H9 (cell line): ENCODE measurements at regions not wholly inside any gene's neighbourhood (a gene's known extent, or its start where the extent isn't known, plus 50 kb on each side); places are given as distances from the start of the nearest gene placed in this dataset.

Source experiments
- DNase-seq: peaks from one replicate; pipeline ENCODE4 v3.0.0-alpha.2; 2017
- H2AFZ ChIP-seq: one replicate; pipeline ENCODE4 v1.6.1; 2013; ENCODE audit warnings: mild to moderate bottlenecking, low read length, control low read depth, moderate library complexity
- H2AK5ac ChIP-seq: 2 replicates; pipeline ENCODE4 v1.6.1; 2013; ENCODE audit warnings: low read length, control low read depth, mixed read lengths; ENCODE audit not compliant: insufficient read length
- H2BK120ac ChIP-seq: one replicate; pipeline ENCODE4 v1.6.1; 2013; ENCODE audit warnings: low read depth, mild to moderate bottlenecking, low read length, control low read depth, inconsistent platforms; ENCODE audit not compliant: poor library complexity, severe bottlenecking
- H2BK12ac ChIP-seq: 2 replicates; pipeline ENCODE4 v1.6.1; 2013; ENCODE audit warnings: low read length, control low read depth, mixed read lengths, low read depth; ENCODE audit not compliant: insufficient read length
- H2BK15ac ChIP-seq: 2 replicates; pipeline ENCODE4 v1.6.1; 2013; ENCODE audit warnings: low read depth, low read length, control low read depth
- H2BK20ac ChIP-seq: one replicate; pipeline ENCODE4 v1.6.1; 2013; ENCODE audit warnings: low read depth, mild to moderate bottlenecking, low read length, control low read depth, inconsistent platforms; ENCODE audit not compliant: poor library complexity, severe bottlenecking
- H2BK5ac ChIP-seq: 2 replicates; pipeline ENCODE4 v1.6.1; 2013; ENCODE audit warnings: low read length, control low read depth, mixed read lengths; ENCODE audit not compliant: insufficient read length
- H3K14ac ChIP-seq: 2 replicates; pipeline ENCODE4 v1.6.1; 2013; ENCODE audit warnings: low read length, control low read depth; ENCODE audit not compliant: insufficient read depth
- H3K18ac ChIP-seq: 2 replicates; pipeline ENCODE4 v1.6.1; 2013; ENCODE audit warnings: low read depth, mild to moderate bottlenecking, mixed read lengths, low read length, control low read depth; ENCODE audit not compliant: insufficient read length
- H3K23ac ChIP-seq: 2 replicates; pipeline ENCODE4 v1.6.1; 2013; ENCODE audit warnings: low read length, control low read depth, mixed read lengths, low read depth; ENCODE audit not compliant: insufficient read length
- H3K23me2 ChIP-seq: 2 replicates; pipeline ENCODE4 v1.6.1; 2013; ENCODE audit warnings: low read depth, mild to moderate bottlenecking, mixed read lengths, low read length, control low read depth; ENCODE audit not compliant: insufficient read length, poor library complexity, severe bottlenecking
- H3K27ac ChIP-seq: 2 replicates; pipeline ENCODE4 v1.5.1; 2013; ENCODE audit warnings: low read length, control low read depth, mixed read lengths, low read depth; ENCODE audit not compliant: insufficient read length
- H3K27me3 ChIP-seq: 2 replicates; pipeline ENCODE4 v1.6.1; 2013; ENCODE audit warnings: low read length, control low read depth, inconsistent platforms; ENCODE audit not compliant: insufficient read depth
- H3K4ac ChIP-seq: 2 replicates; pipeline ENCODE4 v1.6.1; 2013; ENCODE audit warnings: low read depth, mild to moderate bottlenecking, control low read depth, inconsistent platforms, low read length, moderate library complexity
- H3K4me1 ChIP-seq: 2 replicates; pipeline ENCODE4 v1.6.1; 2013; ENCODE audit warnings: low read length, control low read depth, inconsistent platforms; ENCODE audit not compliant: insufficient read depth
- H3K4me2 ChIP-seq: 2 replicates; pipeline ENCODE4 v1.6.1; 2013; ENCODE audit warnings: low read length, control low read depth, mixed read lengths; ENCODE audit not compliant: insufficient read length, insufficient read depth
- H3K56ac ChIP-seq: 2 replicates; pipeline ENCODE4 v1.6.1; 2013; ENCODE audit warnings: low read depth, mild to moderate bottlenecking, mixed read lengths, low read length, control low read depth; ENCODE audit not compliant: insufficient read length
- H3K79me1 ChIP-seq: 2 replicates; pipeline ENCODE4 v1.6.1; 2013; ENCODE audit warnings: low read depth, mild to moderate bottlenecking, moderate library complexity, low read length, control low read depth, inconsistent platforms; ENCODE audit not compliant: insufficient read depth, poor library complexity, severe bottlenecking
- H3K79me2 ChIP-seq: 2 replicates; pipeline ENCODE4 v1.6.1; 2013; ENCODE audit warnings: low read length, control low read depth, inconsistent platforms; ENCODE audit not compliant: insufficient read depth
- H3K9ac ChIP-seq: 2 replicates; pipeline ENCODE4 v1.6.1; 2013; ENCODE audit warnings: low read length, control low read depth, mixed read lengths; ENCODE audit not compliant: insufficient read length; ENCODE audit errors: extremely low read depth
- H3K9me3 ChIP-seq: one replicate; pipeline ENCODE4 v1.6.1; 2013; ENCODE audit warnings: low read depth, low read length, inconsistent platforms; ENCODE audit not compliant: control insufficient read depth
- H3T11ph ChIP-seq: one replicate; pipeline ENCODE4 v1.6.1; 2013; ENCODE audit warnings: mild to moderate bottlenecking, low read length, control low read depth, inconsistent platforms
- H4K20me1 ChIP-seq: one replicate; pipeline ENCODE4 v1.6.1; 2013; ENCODE audit not compliant: control insufficient read depth, insufficient read length, insufficient read depth
- H4K5ac ChIP-seq: 2 replicates; pipeline ENCODE4 v1.6.1; 2013; ENCODE audit warnings: low read depth, mild to moderate bottlenecking, mixed read lengths, low read length, control low read depth; ENCODE audit not compliant: insufficient read length
- H4K8ac ChIP-seq: replicated peaks from 2 replicates; pipeline ENCODE4 v1.6.1; 2013; ENCODE audit warnings: low read length, control low read depth, mixed read lengths, low read depth; ENCODE audit not compliant: insufficient read length
- H4K91ac ChIP-seq: 2 replicates; pipeline ENCODE4 v1.6.1; 2013; ENCODE audit warnings: low read depth, mild to moderate bottlenecking, moderate library complexity, mixed read lengths, low read length, control low read depth; ENCODE audit not compliant: insufficient read length
- H3K27ac Mint-ChIP-seq, 3 experiments: 2 replicates in 2 of 3; 3 replicates in 1 of 3; pipeline ENCODE4 v1.8.0; 2020 to 2021; ENCODE audit warnings: mixed read lengths in 3 of 3, mild to moderate bottlenecking in 1 of 3, moderate library complexity in 1 of 3
- H3K27me3 Mint-ChIP-seq: 2 replicates; pipeline ENCODE4 v1.8.0; 2021; ENCODE audit warnings: low read depth, mild to moderate bottlenecking, moderate library complexity, mixed read lengths
- H3K36me3 Mint-ChIP-seq, 3 experiments: 2 replicates in 2 of 3; 3 replicates in 1 of 3; pipeline ENCODE4 v1.8.0; 2020 to 2021; ENCODE audit warnings: low read depth in 3 of 3, mixed read lengths in 3 of 3; ENCODE audit not compliant: insufficient read depth in 1 of 3
- H3K4me1 Mint-ChIP-seq, 2 experiments: 2 replicates each; pipeline ENCODE4 v1.8.0; 2020; ENCODE audit warnings: mixed read lengths in 2 of 2
- H3K4me3 Mint-ChIP-seq, 2 experiments: 2 replicates in 1 of 2; 3 replicates in 1 of 2; pipeline ENCODE4 v1.8.0; 2020 to 2021; ENCODE audit warnings: mild to moderate bottlenecking in 2 of 2, mixed read lengths in 2 of 2, moderate library complexity in 1 of 2
- H3K9me3 Mint-ChIP-seq, 2 experiments: 2 replicates in 1 of 2; 3 replicates in 1 of 2; pipeline ENCODE4 v1.8.0; 2020; ENCODE audit warnings: mild to moderate bottlenecking in 2 of 2, mixed read lengths in 2 of 2, moderate library complexity in 1 of 2
- WGBS: extraction: QIAGEN DNeasy Blood & Tissue Kit; methylation state at CpG from one replicate; pipeline ENCODE4 v1.1.7; 2013; ENCODE audit warnings: missing lambda C conversion rate, low lambda C conversion rate, mixed read lengths; ENCODE audit not compliant: insufficient read length; ENCODE audit errors: extremely low coverage; 5-methylcytosine and 5-hydroxymethylcytosine counted together
- TF ChIP-seq, protein P1 (sequence below): fragments of 200-600 bp; sonication (generic); conservative IDR thresholded peaks from 3 replicates; pipeline ENCODE4 v1.8.0; 2021; ENCODE audit warnings: antibody characterized with exemption, mild to moderate bottlenecking

DNA sequence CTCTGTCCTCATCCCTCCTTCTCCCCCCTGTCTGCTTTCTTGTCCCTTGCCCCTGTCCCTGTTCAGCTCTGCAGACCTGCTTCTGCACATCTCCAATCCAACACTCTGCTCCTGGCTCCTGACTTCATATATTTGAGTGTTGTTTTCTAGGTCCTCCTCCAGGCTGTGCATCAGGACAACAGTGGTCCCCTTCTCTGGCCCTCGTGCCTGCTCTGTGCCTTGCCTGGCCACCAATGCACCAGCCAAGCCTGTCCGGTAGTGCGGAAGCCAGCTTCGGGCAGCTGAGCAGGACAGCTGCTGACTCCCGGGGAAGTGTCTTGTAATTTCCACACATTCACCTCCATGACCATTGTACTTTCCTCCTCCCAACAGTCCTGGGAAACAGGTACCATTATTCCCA lies 203.4 kb upstream of the RAB4A start:
- Histone ChIP-seq H3K18ac (no peak overlapping the region), H3K79me2 (no peaks in the 10 kb centered on the region), H3K23me2 (no peaks in the 10 kb centered on the region), H3K9me3 (no peaks in the 10 kb centered on the region), H2AFZ (no peak overlapping the region), H3K4me1 (no peaks in the 10 kb centered on the region), H3K9ac (no peak overlapping the region), H4K20me1 (no peaks in the 10 kb centered on the region), H3K56ac (no peak overlapping the region), H3K4me2 (no peak overlapping the region), H2BK20ac (no peak overlapping the region), H2BK5ac (no peak overlapping the region), H3K27me3 (no peaks in the 10 kb centered on the region; the same call in 1 of the 2 replicates), H4K91ac (no peak overlapping the region), H3K4ac (no peak overlapping the region), H2BK120ac (no peak overlapping the region), H4K8ac (no peak overlapping the region), H3K79me1 (no peaks in the 10 kb centered on the region), H3K14ac (no peak overlapping the region), H2BK15ac (no peak overlapping the region), H3K23ac (no peak overlapping the region), H3T11ph (no peak overlapping the region), H2BK12ac (no peak overlapping the region), H4K5ac (no peak overlapping the region), H2AK5ac (no peak overlapping the region), H3K27ac (no peak overlapping the region)
- WGBS, result no CpG with 5 or more reads among the region's 5 CpGs
- Mint-ChIP-seq H3K9me3 (no peaks in the 10 kb centered on the region), H3K27me3 (peaks cover 18% of the 10 kb centered on the region), H3K4me3 (no peak overlapping the region), H3K27ac (no peak overlapping the region), H3K4me1 (peaks cover 17 to 21% of the 10 kb centered on the region in 2 experiments), H3K36me3 (no peaks in the 10 kb centered on the region)
- DNase-seq, result no peak
- TF ChIP-seq, protein P1, sequence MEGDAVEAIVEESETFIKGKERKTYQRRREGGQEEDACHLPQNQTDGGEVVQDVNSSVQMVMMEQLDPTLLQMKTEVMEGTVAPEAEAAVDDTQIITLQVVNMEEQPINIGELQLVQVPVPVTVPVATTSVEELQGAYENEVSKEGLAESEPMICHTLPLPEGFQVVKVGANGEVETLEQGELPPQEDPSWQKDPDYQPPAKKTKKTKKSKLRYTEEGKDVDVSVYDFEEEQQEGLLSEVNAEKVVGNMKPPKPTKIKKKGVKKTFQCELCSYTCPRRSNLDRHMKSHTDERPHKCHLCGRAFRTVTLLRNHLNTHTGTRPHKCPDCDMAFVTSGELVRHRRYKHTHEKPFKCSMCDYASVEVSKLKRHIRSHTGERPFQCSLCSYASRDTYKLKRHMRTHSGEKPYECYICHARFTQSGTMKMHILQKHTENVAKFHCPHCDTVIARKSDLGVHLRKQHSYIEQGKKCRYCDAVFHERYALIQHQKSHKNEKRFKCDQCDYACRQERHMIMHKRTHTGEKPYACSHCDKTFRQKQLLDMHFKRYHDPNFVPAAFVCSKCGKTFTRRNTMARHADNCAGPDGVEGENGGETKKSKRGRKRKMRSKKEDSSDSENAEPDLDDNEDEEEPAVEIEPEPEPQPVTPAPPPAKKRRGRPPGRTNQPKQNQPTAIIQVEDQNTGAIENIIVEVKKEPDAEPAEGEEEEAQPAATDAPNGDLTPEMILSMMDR, result no peak
